Hematopoietic multipotent progenitor cell treated with erythropoietin and hydrocortisone succinate and interleukin-3 and kit ligand, for 8 days (in vitro differentiated cells): ENCODE measurements at regions not wholly inside any gene's neighbourhood (a gene's known extent, or its start where the extent isn't known, plus 50 kb on each side); places are given as distances from the start of the nearest gene placed in this dataset.
"Not testable (repeated sequence)": the region's sequence is repeated elsewhere in the genome, so short reads cannot be mapped to it uniquely, and the experiment has no call there.

Source experiments
- DNase-seq: peaks from one replicate; pipeline ENCODE4 v3.0.0-alpha.2; 2015

- not testable (repeated sequence) for DNase-seq
Observed at GRCh38 chr1:102659876-102660483, 448.3 kb downstream of the COL11A1 start.

DNA sequence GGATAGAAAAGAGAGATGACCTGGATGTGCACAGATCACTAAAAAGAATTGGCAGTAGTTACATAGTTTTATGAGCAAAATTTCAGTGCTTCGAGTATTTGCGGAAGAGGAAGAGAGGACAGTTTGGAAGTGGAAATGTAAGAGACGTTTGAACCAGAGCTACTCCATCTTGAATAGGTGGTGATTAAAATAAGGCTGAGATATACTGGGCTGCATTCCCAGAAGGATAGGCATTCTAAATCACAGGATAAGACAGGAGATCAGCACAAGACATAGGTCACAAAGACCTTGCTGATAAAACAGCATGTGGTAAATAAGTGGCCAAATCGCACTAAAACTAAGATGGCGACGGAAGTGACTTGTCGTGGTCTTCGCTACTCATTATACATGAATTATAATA is 453.3 kb downstream of the COL11A1 start:
- no peak for DNase-seq

DNA sequence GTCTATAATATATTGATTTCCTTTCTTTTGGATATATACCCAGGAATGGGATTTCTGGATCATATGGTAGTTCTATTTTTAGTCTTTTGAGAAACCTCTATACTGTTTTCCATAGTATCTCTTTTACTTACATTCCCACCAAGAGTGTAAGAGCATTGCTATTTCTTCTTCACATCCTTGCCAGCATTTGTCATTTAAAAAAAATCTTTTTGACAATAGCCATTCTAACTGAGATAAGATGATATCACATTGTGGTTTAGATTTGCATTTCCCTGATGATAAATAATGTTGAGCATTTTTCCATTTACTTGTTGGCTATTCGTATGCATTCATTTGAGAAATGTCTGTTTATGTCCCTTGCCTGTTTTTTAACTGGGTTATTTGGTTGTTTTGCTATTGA is 467.4 kb downstream of the COL11A1 start:
- no peak for DNase-seq

DNA sequence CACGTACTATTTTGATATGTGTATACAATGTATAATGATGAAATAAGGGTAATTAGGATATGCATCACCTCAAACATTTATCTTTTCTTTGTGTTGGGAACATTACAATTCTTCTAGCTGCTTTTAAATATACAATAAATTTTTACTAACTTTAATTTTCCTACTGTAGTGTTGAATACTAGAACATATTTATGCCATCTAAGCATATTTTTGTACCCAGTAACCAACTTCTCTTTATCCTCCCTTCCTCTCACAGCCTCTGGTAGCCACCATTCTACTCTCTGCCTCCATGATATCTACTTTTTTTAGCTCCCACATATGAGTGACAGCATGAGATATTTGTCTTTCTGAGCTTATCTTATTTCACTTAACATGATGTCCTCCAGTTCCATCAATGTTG is 468.0 kb downstream of the COL11A1 start:
- no peak for DNase-seq

- no peak for DNase-seq
Observed at GRCh38 chr1:102631691-102632090, 476.6 kb downstream of the COL11A1 start.

GRCh38 chr1:102630041-102630440 is 478.3 kb downstream of the COL11A1 start:
- DNase-seq, result no peak

DNA sequence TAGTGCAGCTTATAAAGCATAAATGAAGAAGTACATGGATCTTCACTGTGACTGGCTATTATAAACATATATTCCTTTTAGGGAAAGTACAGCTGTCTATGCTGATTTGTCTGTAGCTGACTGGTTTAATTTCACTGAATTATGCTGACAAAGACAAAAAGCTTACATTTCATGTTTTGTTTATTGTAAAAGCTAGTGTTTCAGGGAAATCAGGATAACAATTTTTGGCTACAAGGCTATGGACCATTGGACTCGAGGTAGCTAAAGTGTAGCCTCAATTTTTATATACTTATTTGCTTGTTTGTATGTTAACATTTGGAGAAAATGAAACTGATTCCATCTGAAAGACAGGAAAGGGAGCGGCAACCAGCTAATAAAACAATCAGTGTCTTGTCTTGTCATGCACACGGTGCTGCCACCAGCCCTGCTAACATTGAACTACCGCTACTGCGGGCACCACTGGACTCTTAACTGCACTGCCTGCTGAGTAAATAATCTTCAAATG is 480.2 kb downstream of the COL11A1 start:
- DNase-seq, result no peak

GRCh38 chr1:102627145-102627544 is 481.2 kb downstream of the COL11A1 start:
- DNase-seq, result no peak

GRCh38 chr1:102615896-102616295 is 492.4 kb downstream of the COL11A1 start:
- DNase-seq, result no peak

- no peak for DNase-seq
Observed at GRCh38 chr1:102595106-102595505, 513.2 kb downstream of the COL11A1 start.

- no peak for DNase-seq
Observed at GRCh38 chr1:102593276-102593675, 515.0 kb downstream of the COL11A1 start.

DNA sequence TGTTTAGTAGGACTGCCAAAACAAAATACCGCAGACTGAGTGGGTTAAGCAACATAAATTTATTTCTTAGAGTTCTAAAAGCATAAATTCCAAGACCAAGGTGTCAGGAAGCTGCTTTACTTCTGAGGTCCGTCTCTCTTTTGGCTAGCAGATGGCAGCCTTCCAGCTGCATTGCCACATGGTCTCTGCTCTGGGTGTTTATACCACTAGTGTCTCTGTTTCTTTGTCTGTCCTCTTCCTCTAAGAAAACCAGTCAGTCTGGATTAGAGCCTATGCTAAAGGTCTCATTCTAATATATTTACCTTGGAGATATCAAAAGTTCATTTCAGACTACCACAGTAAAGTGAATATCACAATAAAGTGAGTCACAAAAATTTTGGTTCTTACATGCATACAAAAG is 519.8 kb downstream of the COL11A1 start:
- DNase-seq, result no peak

DNA sequence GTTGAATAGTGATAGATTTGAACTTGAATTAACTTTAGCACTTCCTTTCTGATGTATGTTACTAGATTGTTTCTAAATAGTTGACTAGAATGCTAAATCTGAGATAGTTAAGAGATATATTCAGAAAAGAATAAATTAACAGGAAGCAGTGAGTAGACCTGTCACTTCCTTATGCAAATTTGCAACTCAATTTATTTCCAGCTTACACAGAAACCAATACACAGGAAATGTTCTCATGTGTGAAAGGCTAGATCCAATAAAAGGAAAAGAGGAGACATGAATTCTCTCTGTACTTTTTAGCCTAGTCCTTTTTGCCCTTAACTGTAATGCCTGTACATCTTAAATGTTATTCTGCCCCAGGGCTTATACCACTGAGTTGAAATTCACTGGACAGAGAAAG is 522.3 kb downstream of the COL11A1 start:
- DNase-seq, result no peak

DNA sequence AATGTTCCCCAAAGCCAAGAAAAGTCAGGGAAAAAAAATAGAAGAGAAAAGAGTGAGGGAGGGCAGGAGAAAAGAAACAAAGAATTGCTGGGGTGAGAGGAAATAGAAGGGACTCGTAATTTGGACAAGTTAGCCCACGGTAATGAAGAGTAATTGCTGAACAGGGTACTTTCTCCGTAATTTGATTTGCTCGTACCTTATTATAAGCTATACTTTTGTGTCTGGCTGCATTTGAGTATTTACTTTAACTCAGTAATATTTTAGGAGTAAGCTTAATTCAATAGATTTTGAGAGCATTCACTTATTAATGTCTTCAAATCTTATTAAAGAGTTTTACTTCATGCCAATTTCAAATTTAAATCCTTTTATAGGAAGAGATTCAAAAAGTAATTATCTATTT is 527.5 kb downstream of the COL11A1 start:
- DNase-seq, result no peak

- DNase-seq, result no peak
Observed at GRCh38 chr1:102578804-102579203, 529.5 kb downstream of the COL11A1 start.

- DNase-seq, result no peak
Observed at GRCh38 chr1:102572637-102573036, 535.7 kb downstream of the COL11A1 start.

DNA sequence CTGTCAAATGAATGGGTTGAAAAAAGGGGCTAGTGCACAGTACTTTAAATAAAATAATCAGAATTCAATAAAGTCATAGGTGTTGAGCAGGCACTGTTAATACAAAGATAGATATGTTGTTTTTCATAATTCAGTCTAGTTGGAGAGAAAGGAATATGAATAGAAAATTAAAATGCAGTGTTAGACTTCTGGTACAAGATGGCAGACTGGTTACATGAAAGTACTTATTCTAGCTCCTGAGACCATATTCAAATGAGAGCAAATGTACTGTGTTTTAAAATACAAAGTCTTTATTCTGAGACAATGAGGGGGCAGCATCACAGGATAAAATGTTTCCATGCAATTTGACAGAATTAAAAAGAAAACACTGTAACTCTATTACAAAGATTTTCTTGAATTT is 542.1 kb downstream of the COL11A1 start:
- DNase-seq, result no peak

GRCh38 chr1:102562380-102562779 is 545.9 kb downstream of the COL11A1 start:
- DNase-seq, result no peak

GRCh38 chr1:102550729-102551384 is 554.1 kb upstream of the OLFM3 start:
- DNase-seq, result peak; percentile 5

GRCh38 chr1:102546251-102546650 is 549.5 kb upstream of the OLFM3 start:
- DNase-seq, result no peak

DNA sequence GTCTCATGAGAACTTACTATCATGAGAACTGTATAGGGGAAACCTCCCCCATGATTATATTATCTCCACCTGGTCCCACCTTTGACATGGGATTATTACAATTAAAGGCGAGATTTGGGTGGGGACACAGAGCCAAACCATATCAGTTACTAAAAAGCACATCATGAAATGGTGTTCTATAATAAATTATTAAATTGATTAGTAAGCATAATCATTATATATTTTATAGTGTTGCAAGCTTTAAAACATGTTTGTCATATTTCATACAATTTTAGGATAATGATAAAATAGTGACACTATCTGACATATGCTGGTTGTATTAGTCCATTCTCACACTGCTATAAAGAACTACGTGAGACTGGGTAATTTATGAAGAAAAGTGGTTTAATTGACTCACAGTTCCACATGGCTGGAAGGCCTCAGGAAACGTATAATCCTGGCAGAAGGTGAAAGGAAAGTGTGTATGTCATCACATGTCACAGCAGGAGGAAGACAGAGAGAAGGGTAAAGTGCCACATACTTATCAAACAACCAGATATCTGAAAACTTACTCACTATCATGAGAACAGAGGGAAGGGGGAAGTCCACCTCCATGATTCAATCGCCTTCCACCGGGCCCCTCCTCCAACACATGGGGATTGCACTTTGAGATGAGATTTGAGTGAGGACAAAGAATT is 539.2 kb upstream of the OLFM3 start:
- DNase-seq, result no peak

DNA sequence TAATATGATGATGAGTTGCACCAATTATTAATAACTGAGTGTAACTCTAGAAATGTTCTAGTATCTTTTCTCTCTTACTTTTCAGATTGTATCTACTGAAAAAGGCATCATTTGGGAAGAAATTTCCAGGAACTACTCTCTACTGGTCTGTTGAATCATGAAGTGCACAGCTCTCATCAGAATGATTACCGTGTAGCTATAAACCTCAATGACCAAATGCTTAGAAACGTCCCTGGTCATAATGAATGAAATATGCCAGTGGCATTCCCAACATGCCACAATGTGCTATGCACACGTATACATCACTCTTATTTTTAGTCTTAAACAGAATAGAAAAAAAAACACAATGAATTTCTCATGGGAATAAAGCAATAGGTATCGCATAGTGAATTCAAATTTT is 534.3 kb upstream of the OLFM3 start:
- DNase-seq, result no peak

- no peak for DNase-seq
Observed at GRCh38 chr1:102529446-102529845, 532.7 kb upstream of the OLFM3 start.

- DNase-seq, result no peak
Observed at GRCh38 chr1:102500758-102501157, 504.0 kb upstream of the OLFM3 start.
